ENCODE measurements at regions not wholly inside any gene's neighbourhood (a gene's known extent, or its start where the extent isn't known, plus 50 kb on each side); places are given as distances from the start of the nearest gene placed in this dataset.

DNA sequence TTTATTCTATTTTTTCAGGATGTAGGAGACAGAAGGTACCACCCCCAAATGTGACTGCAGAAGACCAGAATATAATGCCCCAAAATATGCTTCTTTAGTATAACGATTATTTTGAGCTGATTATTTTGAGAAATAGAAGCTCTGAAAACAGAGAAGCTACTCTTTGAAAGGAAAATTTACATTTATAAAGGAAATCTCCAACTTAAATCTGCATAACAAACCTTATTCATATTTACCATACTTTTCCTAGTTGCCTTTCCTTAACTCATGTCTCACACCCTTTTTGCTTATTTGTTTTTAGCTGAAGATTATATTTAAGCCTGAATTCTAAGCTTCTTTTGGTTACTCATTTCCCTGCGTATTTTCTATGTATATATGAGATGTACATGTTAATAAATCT lies 127.1 kb upstream of the THSD7A start:
- Histone ChIP-seq H3K27ac (ENCODE audit: low read depth in 1 of 2, low read length in 2 of 2) (no peak overlapping the region), H3K4me1 (ENCODE audit: control insufficient read depth in 4 of 4, insufficient read depth in 4 of 4, low read length in 3 of 4) (no peaks in the 10 kb centered on the region), H3K27me3 (ENCODE audit: control insufficient read depth in 4 of 4, insufficient read depth in 4 of 4, low read length in 3 of 4) (no peaks in the 10 kb centered on the region), H3K9ac (ENCODE audit: low read depth in 1 of 2, low read length in 2 of 2) (no peak overlapping the region), H3K36me3 (ENCODE audit: control insufficient read depth in 4 of 4, insufficient read depth in 3 of 4, low read depth in 1 of 4, low read length in 3 of 4) (no peaks in the 10 kb centered on the region), H3K4me3 (ENCODE audit: low read depth in 1 of 3, low read length in 3 of 3) (no peak overlapping the region), H3K9me3 (ENCODE audit: control insufficient read depth in 4 of 4, low read length in 3 of 4) (no peaks in the 10 kb centered on the region)
- DNase-seq (ENCODE audit: low spot score): no peak
- no peak for TF ChIP-seq ZBTB33 (IDR thresholded peaks at IDR 0.05)
- no peak for TF ChIP-seq NR2F2 (IDR thresholded peaks at IDR 0.05)
- no peak for TF ChIP-seq CTCF (IDR thresholded peaks at IDR 0.05; ENCODE audit: low read depth, low read length, missing input control)
- no peak for TF ChIP-seq EGR1 (IDR thresholded peaks at IDR 0.05; ENCODE audit: low read depth in 2 of 2)
- no peak for TF ChIP-seq MAX (IDR thresholded peaks at IDR 0.05)
- no peak for TF ChIP-seq FOXA1 (IDR thresholded peaks at IDR 0.05)
- TF ChIP-seq YY1 (IDR thresholded peaks at IDR 0.05): no peak
- TF ChIP-seq FOXA2 (IDR thresholded peaks at IDR 0.05): no peak
- TF ChIP-seq, protein P1, sequence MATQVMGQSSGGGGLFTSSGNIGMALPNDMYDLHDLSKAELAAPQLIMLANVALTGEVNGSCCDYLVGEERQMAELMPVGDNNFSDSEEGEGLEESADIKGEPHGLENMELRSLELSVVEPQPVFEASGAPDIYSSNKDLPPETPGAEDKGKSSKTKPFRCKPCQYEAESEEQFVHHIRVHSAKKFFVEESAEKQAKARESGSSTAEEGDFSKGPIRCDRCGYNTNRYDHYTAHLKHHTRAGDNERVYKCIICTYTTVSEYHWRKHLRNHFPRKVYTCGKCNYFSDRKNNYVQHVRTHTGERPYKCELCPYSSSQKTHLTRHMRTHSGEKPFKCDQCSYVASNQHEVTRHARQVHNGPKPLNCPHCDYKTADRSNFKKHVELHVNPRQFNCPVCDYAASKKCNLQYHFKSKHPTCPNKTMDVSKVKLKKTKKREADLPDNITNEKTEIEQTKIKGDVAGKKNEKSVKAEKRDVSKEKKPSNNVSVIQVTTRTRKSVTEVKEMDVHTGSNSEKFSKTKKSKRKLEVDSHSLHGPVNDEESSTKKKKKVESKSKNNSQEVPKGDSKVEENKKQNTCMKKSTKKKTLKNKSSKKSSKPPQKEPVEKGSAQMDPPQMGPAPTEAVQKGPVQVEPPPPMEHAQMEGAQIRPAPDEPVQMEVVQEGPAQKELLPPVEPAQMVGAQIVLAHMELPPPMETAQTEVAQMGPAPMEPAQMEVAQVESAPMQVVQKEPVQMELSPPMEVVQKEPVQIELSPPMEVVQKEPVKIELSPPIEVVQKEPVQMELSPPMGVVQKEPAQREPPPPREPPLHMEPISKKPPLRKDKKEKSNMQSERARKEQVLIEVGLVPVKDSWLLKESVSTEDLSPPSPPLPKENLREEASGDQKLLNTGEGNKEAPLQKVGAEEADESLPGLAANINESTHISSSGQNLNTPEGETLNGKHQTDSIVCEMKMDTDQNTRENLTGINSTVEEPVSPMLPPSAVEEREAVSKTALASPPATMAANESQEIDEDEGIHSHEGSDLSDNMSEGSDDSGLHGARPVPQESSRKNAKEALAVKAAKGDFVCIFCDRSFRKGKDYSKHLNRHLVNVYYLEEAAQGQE (IDR thresholded peaks at IDR 0.05): no peak
- TF ChIP-seq RAD21 (IDR thresholded peaks at IDR 0.05): no peak
- 71% methylated on average over 2 of the region's 2 CpGs for WGBS

DNA sequence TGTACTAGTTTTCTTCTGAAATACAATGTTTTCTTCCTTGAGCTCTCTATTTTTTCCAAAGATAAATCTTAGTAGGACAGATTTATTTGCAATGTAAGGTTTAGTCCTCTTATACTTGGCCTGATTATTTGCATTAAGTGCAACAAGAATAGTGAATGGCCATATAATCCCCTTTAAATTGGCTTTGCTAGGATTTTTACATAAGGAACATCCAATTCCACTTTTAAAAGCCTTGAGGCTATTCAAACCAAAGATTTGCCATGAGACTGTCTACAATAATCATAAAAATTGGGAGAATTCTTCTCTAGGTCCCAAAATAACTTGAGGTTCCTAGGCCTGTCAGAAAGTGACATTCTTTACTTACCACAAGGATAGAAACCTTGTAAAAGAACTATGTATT lies 128.6 kb upstream of the THSD7A start:
- Histone ChIP-seq H3K4me3 (ENCODE audit: low read depth in 1 of 3, low read length in 3 of 3) (no peak overlapping the region), H3K9ac (ENCODE audit: low read depth in 1 of 2, low read length in 2 of 2) (no peak overlapping the region), H3K4me1 (ENCODE audit: control insufficient read depth in 4 of 4, insufficient read depth in 4 of 4, low read length in 3 of 4) (no peaks in the 10 kb centered on the region), H3K27me3 (ENCODE audit: control insufficient read depth in 4 of 4, insufficient read depth in 4 of 4, low read length in 3 of 4) (no peaks in the 10 kb centered on the region), H3K27ac (ENCODE audit: low read depth in 1 of 2, low read length in 2 of 2) (no peak overlapping the region), H3K36me3 (ENCODE audit: control insufficient read depth in 4 of 4, insufficient read depth in 3 of 4, low read depth in 1 of 4, low read length in 3 of 4) (no peaks in the 10 kb centered on the region), H3K9me3 (ENCODE audit: control insufficient read depth in 4 of 4, low read length in 3 of 4) (no peaks in the 10 kb centered on the region)
- no peak for DNase-seq (ENCODE audit: low spot score)
- TF ChIP-seq CTCF (IDR thresholded peaks at IDR 0.05; ENCODE audit: low read depth, low read length, missing input control) (no peak), ZBTB33 (IDR thresholded peaks at IDR 0.05) (no peak), FOXA1 (IDR thresholded peaks at IDR 0.05) (no peak), SP1 (IDR thresholded peaks at IDR 0.05) (no peak), NR2F2 (IDR thresholded peaks at IDR 0.05) (no peak), GABPA (IDR thresholded peaks at IDR 0.05 in 1 of 2, conservative IDR thresholded peaks at IDR 0.05 in 1 of 2) (no peak), EGR1 (IDR thresholded peaks at IDR 0.05; ENCODE audit: low read depth in 2 of 2) (no peak), ATF3 (IDR thresholded peaks at IDR 0.05) (no peak), JUND (IDR thresholded peaks at IDR 0.05) (no peak), FOXA2 (IDR thresholded peaks at IDR 0.05) (no peak), RXRA (IDR thresholded peaks at IDR 0.05) (no peak), RAD21 (IDR thresholded peaks at IDR 0.05) (no peak), YY1 (IDR thresholded peaks at IDR 0.05) (no peak)

All from liver (tissue), 8 donors.